HEK293T (cell line): ENCODE measurements at regions not wholly inside any gene's neighbourhood (a gene's known extent, or its start where the extent isn't known, plus 50 kb on each side); places are given as distances from the start of the nearest gene placed in this dataset.

Experiments
- CTCF ChIA-PET: fragments of 350-600 bp; formaldehyde crosslinking; extraction: SDS; loops from one replicate; lab custom pipeline; 2021; ENCODE audit warnings: antibody characterized with exemption, inconsistent platforms; lab: Yijun Ruan, JAX
- POLR2A ChIA-PET: fragments of 350-600 bp; formaldehyde crosslinking; extraction: SDS; loops from one replicate; lab custom pipeline; 2020; ENCODE audit warnings: antibody characterized with exemption, inconsistent platforms; lab: Yijun Ruan, JAX
- DNase-seq: peaks from one replicate; pipeline ENCODE4 v3.0.0; 2012; ENCODE audit warnings: mixed read lengths; ENCODE audit errors: extremely low spot score
- ARNT ChIP-seq: fragments of 450-650 bp; IDR thresholded peaks from 2 replicates; pipeline ENCODE4 v1.6.1; 2017; ENCODE audit warnings: mild to moderate bottlenecking
- BHLHE40 ChIP-seq: fragments of 450-650 bp; IDR thresholded peaks from 2 replicates; pipeline ENCODE4 v1.6.1; 2016; ENCODE audit warnings: mild to moderate bottlenecking, moderate library complexity, borderline replicate concordance
- CTBP1 ChIP-seq: fragments of 450-650 bp; IDR thresholded peaks from 2 replicates; pipeline ENCODE4 v1.6.1; 2016; ENCODE audit warnings: borderline replicate concordance
- ELF4 ChIP-seq: fragments of 450-650 bp; IDR thresholded peaks from 2 replicates; pipeline ENCODE4 v1.6.1; 2017; ENCODE audit warnings: antibody characterized with exemption
- FOXA1 ChIP-seq: fragments of 450-650 bp; IDR thresholded peaks from 2 replicates; pipeline ENCODE4 v1.6.1; 2016; ENCODE audit warnings: mild to moderate bottlenecking
- FOXK2 ChIP-seq: fragments of 450-650 bp; IDR thresholded peaks from 2 replicates; pipeline ENCODE4 v1.6.1; 2016; ENCODE audit warnings: mild to moderate bottlenecking
- FOXM1 ChIP-seq: fragments of 450-650 bp; IDR thresholded peaks from 2 replicates; pipeline ENCODE4 v1.6.1; 2017; ENCODE audit warnings: mild to moderate bottlenecking, borderline replicate concordance
- HDGF ChIP-seq: fragments of 450-650 bp; IDR thresholded peaks from 2 replicates; pipeline ENCODE4 v1.6.1; 2017; ENCODE audit warnings: antibody characterized with exemption, borderline replicate concordance
- L3MBTL2 ChIP-seq: fragments of 450-650 bp; conservative IDR thresholded peaks from 2 replicates; pipeline ENCODE4 v1.6.1; 2016; ENCODE audit warnings: mild to moderate bottlenecking
- LEF1 ChIP-seq: fragments of 450-650 bp; IDR thresholded peaks from 2 replicates; pipeline ENCODE4 v1.6.1; 2017; ENCODE audit warnings: mild to moderate bottlenecking, borderline replicate concordance
- NFRKB ChIP-seq: fragments of 450-650 bp; IDR thresholded peaks from 2 replicates; pipeline ENCODE4 v1.6.1; 2016; ENCODE audit warnings: mild to moderate bottlenecking, moderate library complexity
- PKNOX1 ChIP-seq: fragments of 450-650 bp; IDR thresholded peaks from 2 replicates; pipeline ENCODE4 v1.6.1; 2016
- SP1 ChIP-seq: fragments of 450-650 bp; IDR thresholded peaks from 2 replicates; pipeline ENCODE4 v1.6.1; 2017
- SUZ12 ChIP-seq: fragments of 450-650 bp; IDR thresholded peaks from 2 replicates; pipeline ENCODE4 v1.6.1; 2016; ENCODE audit warnings: mild to moderate bottlenecking
- TARDBP ChIP-seq: fragments of 450-650 bp; IDR thresholded peaks from 2 replicates; pipeline ENCODE4 v1.6.1; 2016
- ZNF384 ChIP-seq: fragments of 450-650 bp; IDR thresholded peaks from 2 replicates; pipeline ENCODE4 v1.6.1; 2016

- TF ChIP-seq L3MBTL2 (no peak), BHLHE40 (no peak), ARNT (no peak), FOXM1 (no peak), HDGF (no peak), ELF4 (no peak)
- no peak for DNase-seq
- ChIA-PET POLR2A (no interaction called here), CTCF (no interaction called here)
These were observed 597.5 kb downstream of the BRINP3 start for GRCh38 chr1:189880135-189880534.

- POLR2A ChIA-PET: no interaction called here
- CTCF ChIA-PET: no interaction called here
- TF ChIP-seq ARNT (no peak), PKNOX1 (no peak), BHLHE40 (no peak)
- no peak for DNase-seq
These were observed 577.8 kb downstream of the BRINP3 start for GRCh38 chr1:189899686-189900425.

GRCh38 chr1:189904509-189904908 lies 573.2 kb downstream of the BRINP3 start:
- CTCF ChIA-PET: no interaction called here
- POLR2A ChIA-PET: no interaction called here
- TF ChIP-seq CTBP1 (no peak), TARDBP (no peak), ELF4 (no peak), L3MBTL2 (no peak), NFRKB (no peak), SUZ12 (no peak), BHLHE40 (no peak), LEF1 (no peak), PKNOX1 (no peak), FOXM1 (no peak), FOXK2 (no peak), ZNF384 (no peak)
- DNase-seq: no peak

- ChIA-PET CTCF (no interaction called here), POLR2A (no interaction called here)
- TF ChIP-seq ZNF384: no peak
- no peak for TF ChIP-seq FOXK2
- no peak for TF ChIP-seq FOXA1
- no peak for TF ChIP-seq ARNT
- TF ChIP-seq PKNOX1: no peak
- no peak for TF ChIP-seq SUZ12
- no peak for TF ChIP-seq LEF1
- TF ChIP-seq NFRKB: no peak
- no peak for TF ChIP-seq L3MBTL2
- TF ChIP-seq FOXM1: no peak
- no peak for TF ChIP-seq BHLHE40
- no peak for TF ChIP-seq CTBP1
- no peak for TF ChIP-seq TARDBP
- no peak for TF ChIP-seq HDGF
- no peak for TF ChIP-seq SP1
- TF ChIP-seq ELF4: no peak
- DNase-seq: no peak
These were observed 569.6 kb downstream of the BRINP3 start for GRCh38 chr1:189908113-189908512.

- TF ChIP-seq FOXM1 (no peak), ZNF384 (no peak), CTBP1 (no peak), BHLHE40 (no peak), FOXK2 (no peak), SP1 (no peak), NFRKB (no peak), TARDBP (no peak), PKNOX1 (no peak), L3MBTL2 (no peak)
- POLR2A ChIA-PET: no interaction called here
- CTCF ChIA-PET: no interaction called here
- no peak for DNase-seq
These were observed 556.1 kb downstream of the BRINP3 start for GRCh38 chr1:189921613-189922012.

GRCh38 chr1:189927641-189928040 lies 550.0 kb downstream of the BRINP3 start:
- CTCF ChIA-PET: no interaction called here
- no peak for DNase-seq
- POLR2A ChIA-PET: no interaction called here
- no peak for TF ChIP-seq ELF4
- no peak for TF ChIP-seq FOXA1
- no peak for TF ChIP-seq FOXK2
- TF ChIP-seq PKNOX1: no peak
- no peak for TF ChIP-seq SP1
- no peak for TF ChIP-seq TARDBP
